ENCODE measurements at regions not wholly inside any gene's neighbourhood (a gene's known extent, or its start where the extent isn't known, plus 50 kb on each side); places are given as distances from the start of the nearest gene placed in this dataset.

DNA sequence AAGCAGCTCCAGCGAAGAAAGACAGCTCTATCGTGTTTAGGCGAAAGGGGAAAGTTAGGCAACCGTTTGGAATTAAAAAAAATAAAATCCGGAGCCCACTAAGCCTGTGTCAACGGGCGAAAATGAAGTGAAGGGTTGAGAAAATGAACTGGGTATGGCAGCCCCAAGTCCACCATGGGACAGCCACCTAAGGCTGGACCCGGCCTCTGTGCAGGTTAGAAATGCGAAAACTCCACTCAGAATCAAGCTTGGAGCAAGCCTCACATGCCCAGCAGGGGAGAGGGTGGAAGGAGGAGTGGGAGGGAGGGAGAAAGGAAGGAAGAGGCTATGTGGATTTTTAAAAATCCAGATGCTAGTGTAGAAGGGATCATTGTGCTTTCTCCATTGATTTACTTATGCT, 101.2 kb downstream of the IRS2 start:
- Histone ChIP-seq H3K4me3 (ENCODE audit: low read length in 2 of 2) (peak overlapping the region; percentile 45 to 59), H3K27me3 (ENCODE audit: control insufficient read depth in 2 of 2, insufficient read depth in 2 of 2, low read length in 2 of 2) (peaks cover 0 to 2% of the 10 kb centered on the region in 2 donors), H3K27ac (ENCODE audit: low read depth in 2 of 2, low read length in 2 of 2) (peak overlapping the region; percentile 88 to 91), H3K36me3 (ENCODE audit: control insufficient read depth in 2 of 2, insufficient read depth in 2 of 2, low read length in 2 of 2) (no peaks in the 10 kb centered on the region), H3K9ac (ENCODE audit: low read depth in 1 of 2, low read length in 2 of 2) (peak overlapping the region; percentile 53 to 54), H3K4me1 (ENCODE audit: control insufficient read depth in 2 of 2, insufficient read depth in 2 of 2, low read length in 2 of 2) (peaks cover 30 to 45% of the 10 kb centered on the region in 2 donors), H3K9me3 (ENCODE audit: control insufficient read depth in 2 of 2, low read length in 2 of 2) (no peaks in the 10 kb centered on the region)

DNA sequence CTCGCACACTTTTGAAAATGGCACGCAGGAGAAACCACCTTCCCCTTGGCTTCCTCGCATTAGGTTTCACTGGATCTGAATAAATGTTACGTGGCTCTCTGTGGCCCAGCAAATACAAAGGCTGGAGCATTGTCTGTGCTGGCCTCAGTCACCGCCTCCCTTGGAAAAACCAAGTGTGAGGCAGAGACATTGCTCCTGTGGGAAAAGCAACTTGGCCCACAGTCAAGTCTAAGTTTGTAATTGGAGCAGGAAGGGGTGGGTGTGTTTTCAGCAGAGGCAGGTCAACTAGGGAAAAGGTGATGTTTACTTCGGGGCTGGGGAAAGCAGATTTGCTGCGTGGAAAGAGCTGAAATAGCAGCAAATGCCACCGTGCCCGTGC, 101.6 kb downstream of the IRS2 start:
- peaks cover 30 to 45% of the 10 kb centered on the region in 2 donors for H3K4me1 ChIP-seq (ENCODE audit: control insufficient read depth in 2 of 2, insufficient read depth in 2 of 2, low read length in 2 of 2)
- no peaks in the 10 kb centered on the region for H3K9me3 ChIP-seq (ENCODE audit: control insufficient read depth in 2 of 2, low read length in 2 of 2)
- peak overlapping the region; percentile 45 to 59 for H3K4me3 ChIP-seq (ENCODE audit: low read length in 2 of 2)
- peak overlapping the region; percentile 53 to 54 for H3K9ac ChIP-seq (ENCODE audit: low read depth in 1 of 2, low read length in 2 of 2)
- H3K27ac ChIP-seq (ENCODE audit: low read depth in 2 of 2, low read length in 2 of 2): peak overlapping the region; percentile 88 to 91
- H3K27me3 ChIP-seq (ENCODE audit: control insufficient read depth in 2 of 2, insufficient read depth in 2 of 2, low read length in 2 of 2): peaks cover 0 to 2% of the 10 kb centered on the region in 2 donors
- no peaks in the 10 kb centered on the region for H3K36me3 ChIP-seq (ENCODE audit: control insufficient read depth in 2 of 2, insufficient read depth in 2 of 2, low read length in 2 of 2)

DNA sequence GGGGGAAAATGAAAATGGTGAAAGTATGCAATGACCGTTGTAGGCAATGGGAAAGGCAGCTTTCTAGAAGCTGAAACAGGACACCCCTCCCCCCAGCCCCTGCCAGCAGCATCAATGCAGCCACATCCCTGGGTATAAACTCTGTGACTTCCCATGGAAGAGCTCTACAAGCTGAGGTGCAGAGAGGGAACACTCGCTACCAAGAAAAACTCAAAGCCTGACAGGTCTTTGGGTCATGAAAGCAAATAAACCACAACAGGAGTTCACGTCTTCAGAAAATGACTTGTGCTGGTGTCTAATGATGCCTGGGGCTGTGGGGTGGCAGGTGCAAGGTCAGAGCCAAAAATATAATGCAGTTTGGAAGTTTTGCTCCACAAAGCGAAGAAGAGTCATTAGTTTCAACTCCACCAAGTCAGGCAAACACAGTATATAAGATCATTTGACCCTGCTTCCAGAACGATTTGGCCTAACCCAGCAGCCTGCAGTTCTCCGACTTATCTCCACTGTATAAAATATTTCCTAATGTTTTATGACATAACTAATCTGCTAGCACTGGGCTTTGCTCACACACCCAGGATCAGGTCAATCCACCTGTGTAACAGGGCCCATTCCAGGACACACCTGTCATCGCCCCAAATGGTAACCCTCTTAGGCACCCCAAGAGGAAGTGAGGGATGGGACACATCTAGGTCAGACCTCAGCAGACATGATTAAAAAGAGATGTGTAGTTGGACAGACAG, 102.1 kb downstream of the IRS2 start:
- Histone ChIP-seq H3K4me3 (ENCODE audit: low read length in 2 of 2) (peak overlapping the region; percentile 47 to 59), H3K27ac (ENCODE audit: low read depth in 2 of 2, low read length in 2 of 2) (peak overlapping the region; percentile 88 to 91), H3K9ac (ENCODE audit: low read depth in 1 of 2, low read length in 2 of 2) (peak overlapping the region in 1 of 2 donors; percentile 53), H3K9me3 (ENCODE audit: control insufficient read depth in 2 of 2, low read length in 2 of 2) (no peaks in the 10 kb centered on the region), H3K27me3 (ENCODE audit: control insufficient read depth in 2 of 2, insufficient read depth in 2 of 2, low read length in 2 of 2) (peaks cover 0 to 2% of the 10 kb centered on the region in 2 donors), H3K4me1 (ENCODE audit: control insufficient read depth in 2 of 2, insufficient read depth in 2 of 2, low read length in 2 of 2) (peaks cover 30 to 45% of the 10 kb centered on the region in 2 donors), H3K36me3 (ENCODE audit: control insufficient read depth in 2 of 2, insufficient read depth in 2 of 2, low read length in 2 of 2) (no peaks in the 10 kb centered on the region)

DNA sequence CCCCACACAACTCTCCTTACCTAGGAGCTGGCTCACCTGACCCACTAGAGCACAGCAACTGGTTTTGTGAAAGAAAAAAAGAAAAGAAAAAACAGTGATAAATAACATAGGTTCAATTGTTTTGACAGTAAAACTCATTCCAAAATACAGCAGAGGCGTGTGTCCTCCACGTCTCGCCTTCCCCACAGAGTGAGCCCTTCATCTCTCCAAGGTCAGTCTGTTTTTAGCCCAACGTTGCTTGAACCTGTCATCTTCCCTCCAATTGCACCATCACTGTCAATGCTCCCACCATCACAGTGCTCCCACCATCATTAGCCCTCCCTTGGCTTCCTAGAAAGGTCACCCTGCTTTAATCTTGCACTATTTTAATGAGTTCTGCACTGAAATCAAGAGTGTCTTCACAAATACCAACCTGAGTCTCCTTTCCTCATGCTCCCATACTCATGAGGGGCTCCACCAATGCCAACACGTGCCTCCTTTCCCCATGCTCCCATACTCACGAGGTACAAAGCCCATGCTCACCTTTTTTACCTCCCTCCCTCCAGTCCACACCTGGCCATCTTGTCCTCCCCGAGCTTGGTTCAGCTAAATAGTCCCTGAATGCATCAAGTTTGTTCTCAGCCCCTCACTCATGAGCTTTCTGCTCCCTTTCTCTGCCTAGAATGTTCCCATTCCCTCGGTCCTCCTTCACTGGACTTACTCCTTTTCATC, 103.7 kb downstream of the IRS2 start:
- Histone ChIP-seq H3K4me1 (ENCODE audit: control insufficient read depth in 2 of 2, insufficient read depth in 2 of 2, low read length in 2 of 2) (peaks cover 23 to 36% of the 10 kb centered on the region in 2 donors), H3K4me3 (ENCODE audit: low read length in 2 of 2) (no peak overlapping the region), H3K9ac (ENCODE audit: low read depth in 1 of 2, low read length in 2 of 2) (no peak overlapping the region), H3K27ac (ENCODE audit: low read depth in 2 of 2, low read length in 2 of 2) (no peak overlapping the region), H3K9me3 (ENCODE audit: control insufficient read depth in 2 of 2, low read length in 2 of 2) (no peaks in the 10 kb centered on the region), H3K36me3 (ENCODE audit: control insufficient read depth in 2 of 2, insufficient read depth in 2 of 2, low read length in 2 of 2) (no peaks in the 10 kb centered on the region), H3K27me3 (ENCODE audit: control insufficient read depth in 2 of 2, insufficient read depth in 2 of 2, low read length in 2 of 2) (peaks cover 0 to 2% of the 10 kb centered on the region in 2 donors)

DNA sequence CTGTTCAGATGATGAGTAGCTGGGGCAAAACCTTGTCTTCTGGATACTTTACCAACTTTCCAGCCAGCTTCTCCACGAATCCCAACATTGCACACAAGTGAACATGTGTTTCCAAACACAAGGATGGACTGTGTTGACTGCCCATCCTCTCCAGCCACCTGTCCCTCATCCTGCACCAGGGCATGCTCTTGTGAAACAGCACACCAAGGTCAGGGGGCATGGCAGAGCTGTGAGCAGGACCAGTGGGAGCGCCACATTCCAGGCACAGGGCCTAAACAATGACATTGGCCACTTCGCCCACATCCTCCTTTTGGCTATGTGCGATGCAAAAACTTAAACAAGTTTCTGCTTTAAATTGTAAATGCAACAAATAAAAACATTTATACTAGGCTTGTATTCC, 105.5 kb downstream of the IRS2 start:
- Histone ChIP-seq H3K9ac (ENCODE audit: low read depth in 1 of 2, low read length in 2 of 2) (no peak overlapping the region), H3K4me3 (ENCODE audit: low read length in 2 of 2) (no peak overlapping the region), H3K27ac (ENCODE audit: low read depth in 2 of 2, low read length in 2 of 2) (no peak overlapping the region), H3K27me3 (ENCODE audit: control insufficient read depth in 2 of 2, insufficient read depth in 2 of 2, low read length in 2 of 2) (peaks cover 0 to 2% of the 10 kb centered on the region in 2 donors), H3K9me3 (ENCODE audit: control insufficient read depth in 2 of 2, low read length in 2 of 2) (no peaks in the 10 kb centered on the region), H3K4me1 (ENCODE audit: control insufficient read depth in 2 of 2, insufficient read depth in 2 of 2, low read length in 2 of 2) (peaks cover 13 to 25% of the 10 kb centered on the region in 2 donors), H3K36me3 (ENCODE audit: control insufficient read depth in 2 of 2, insufficient read depth in 2 of 2, low read length in 2 of 2) (no peaks in the 10 kb centered on the region)

DNA sequence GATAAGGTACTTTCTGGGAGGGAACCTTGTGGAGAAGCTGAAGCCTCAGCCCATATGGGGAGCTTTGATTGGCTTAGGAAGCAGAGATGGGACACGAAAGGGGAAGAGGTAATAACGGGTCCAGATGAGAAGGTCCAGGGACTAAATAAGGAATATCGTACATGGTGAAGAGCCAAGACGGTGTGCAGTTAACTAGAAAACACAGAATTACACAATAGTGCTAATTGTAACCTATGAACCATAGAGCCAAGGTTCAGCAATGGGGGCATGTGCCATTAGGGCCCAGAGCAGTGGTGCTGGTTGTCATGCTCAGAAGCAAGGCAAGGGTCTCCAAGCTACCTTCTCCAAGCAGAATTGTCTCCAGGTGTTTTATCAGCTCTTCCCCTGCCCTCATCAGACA, 106.1 kb downstream of the IRS2 start:
- Histone ChIP-seq H3K9me3 (ENCODE audit: control insufficient read depth in 2 of 2, low read length in 2 of 2) (no peaks in the 10 kb centered on the region), H3K4me3 (ENCODE audit: low read length in 2 of 2) (no peak overlapping the region), H3K36me3 (ENCODE audit: control insufficient read depth in 2 of 2, insufficient read depth in 2 of 2, low read length in 2 of 2) (no peaks in the 10 kb centered on the region), H3K9ac (ENCODE audit: low read depth in 1 of 2, low read length in 2 of 2) (no peak overlapping the region), H3K27ac (ENCODE audit: low read depth in 2 of 2, low read length in 2 of 2) (no peak overlapping the region), H3K4me1 (ENCODE audit: control insufficient read depth in 2 of 2, insufficient read depth in 2 of 2, low read length in 2 of 2) (peaks cover 9 to 18% of the 10 kb centered on the region in 2 donors), H3K27me3 (ENCODE audit: control insufficient read depth in 2 of 2, insufficient read depth in 2 of 2, low read length in 2 of 2) (peaks cover 0 to 2% of the 10 kb centered on the region in 2 donors)

DNA sequence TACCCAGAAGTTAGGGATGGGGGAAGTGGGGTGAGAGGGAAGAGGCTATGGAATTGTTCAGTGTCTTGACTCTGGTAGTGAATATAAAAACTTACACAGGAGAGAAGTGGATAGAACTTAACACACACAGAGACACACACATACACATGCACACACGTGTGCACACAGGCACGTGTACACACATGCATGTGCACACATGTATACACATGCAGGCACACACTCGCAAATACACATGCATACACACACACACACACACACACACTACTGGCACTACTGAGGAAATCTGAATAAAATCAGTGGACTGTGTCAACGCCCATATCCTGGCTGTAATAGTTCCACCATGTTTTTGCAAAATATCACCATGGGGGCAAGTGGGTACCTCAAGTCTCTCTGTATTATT, 107.9 kb downstream of the IRS2 start:
- Histone ChIP-seq H3K27me3 (ENCODE audit: control insufficient read depth in 2 of 2, insufficient read depth in 2 of 2, low read length in 2 of 2) (peaks cover 0 to 2% of the 10 kb centered on the region in 2 donors), H3K4me1 (ENCODE audit: control insufficient read depth in 2 of 2, insufficient read depth in 2 of 2, low read length in 2 of 2) (peaks cover 0 to 3% of the 10 kb centered on the region in 2 donors), H3K9ac (ENCODE audit: low read depth in 1 of 2, low read length in 2 of 2) (no peak overlapping the region), H3K4me3 (ENCODE audit: low read length in 2 of 2) (no peak overlapping the region), H3K36me3 (ENCODE audit: control insufficient read depth in 2 of 2, insufficient read depth in 2 of 2, low read length in 2 of 2) (no peaks in the 10 kb centered on the region), H3K27ac (ENCODE audit: low read depth in 2 of 2, low read length in 2 of 2) (no peak overlapping the region), H3K9me3 (ENCODE audit: control insufficient read depth in 2 of 2, low read length in 2 of 2) (no peaks in the 10 kb centered on the region)

DNA sequence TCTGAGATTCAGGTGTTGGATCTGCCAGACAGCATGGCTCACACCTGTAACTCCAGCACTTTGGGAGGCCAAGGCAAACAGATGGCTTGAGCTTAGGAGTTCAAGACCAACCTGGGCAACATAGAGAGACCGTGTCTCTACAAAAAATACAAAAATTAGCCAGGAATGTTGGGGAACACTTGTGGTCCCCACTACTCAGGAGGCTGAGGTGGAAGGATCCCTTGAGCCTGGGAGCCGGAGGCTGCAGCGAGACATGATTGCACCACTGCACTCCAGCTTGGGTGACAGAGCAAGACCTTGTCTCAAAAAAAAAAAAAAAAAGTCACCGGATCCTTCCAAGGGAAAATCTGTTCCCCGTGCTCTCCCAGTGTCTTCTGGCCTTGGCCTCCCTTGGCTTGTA, 109.2 kb downstream of the IRS2 start:
- Histone ChIP-seq H3K9me3 (ENCODE audit: control insufficient read depth in 2 of 2, low read length in 2 of 2) (no peaks in the 10 kb centered on the region), H3K4me3 (ENCODE audit: low read length in 2 of 2) (no peak overlapping the region), H3K27ac (ENCODE audit: low read depth in 2 of 2, low read length in 2 of 2) (no peak overlapping the region), H3K9ac (ENCODE audit: low read depth in 1 of 2, low read length in 2 of 2) (no peak overlapping the region), H3K36me3 (ENCODE audit: control insufficient read depth in 2 of 2, insufficient read depth in 2 of 2, low read length in 2 of 2) (no peaks in the 10 kb centered on the region), H3K27me3 (ENCODE audit: control insufficient read depth in 2 of 2, insufficient read depth in 2 of 2, low read length in 2 of 2) (peaks cover 0 to 2% of the 10 kb centered on the region in 2 donors), H3K4me1 (ENCODE audit: control insufficient read depth in 2 of 2, insufficient read depth in 2 of 2, low read length in 2 of 2) (no peaks in the 10 kb centered on the region)

DNA sequence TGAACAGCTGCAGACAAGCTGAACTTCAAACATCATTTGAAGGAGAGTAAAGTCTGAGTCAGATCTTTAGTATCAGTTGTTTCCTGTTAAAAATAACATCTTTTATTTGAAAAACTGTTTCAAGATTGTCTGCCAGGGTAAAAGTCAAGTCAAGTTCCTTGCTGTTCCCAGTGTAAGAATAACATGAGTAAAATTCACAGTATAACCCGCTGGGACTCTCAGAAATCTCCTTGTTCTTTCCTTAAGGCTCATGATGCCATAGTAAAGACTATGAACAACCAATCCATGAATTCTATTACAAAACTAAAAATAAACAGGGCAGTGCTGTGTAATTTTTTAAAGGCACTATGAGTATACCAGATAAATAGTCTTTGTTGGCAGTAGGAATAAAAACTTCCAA, 112.9 kb downstream of the IRS2 start:
- no peak overlapping the region for H3K9ac ChIP-seq (ENCODE audit: low read depth in 1 of 2, low read length in 2 of 2)
- no peaks in the 10 kb centered on the region for H3K27me3 ChIP-seq (ENCODE audit: control insufficient read depth in 2 of 2, insufficient read depth in 2 of 2, low read length in 2 of 2)
- H3K36me3 ChIP-seq (ENCODE audit: control insufficient read depth in 2 of 2, insufficient read depth in 2 of 2, low read length in 2 of 2): no peaks in the 10 kb centered on the region
- H3K4me1 ChIP-seq (ENCODE audit: control insufficient read depth in 2 of 2, insufficient read depth in 2 of 2, low read length in 2 of 2): no peaks in the 10 kb centered on the region
- H3K9me3 ChIP-seq (ENCODE audit: control insufficient read depth in 2 of 2, low read length in 2 of 2): no peaks in the 10 kb centered on the region
- no peak overlapping the region for H3K4me3 ChIP-seq (ENCODE audit: low read length in 2 of 2)
- H3K27ac ChIP-seq (ENCODE audit: low read depth in 2 of 2, low read length in 2 of 2): no peak overlapping the region

DNA sequence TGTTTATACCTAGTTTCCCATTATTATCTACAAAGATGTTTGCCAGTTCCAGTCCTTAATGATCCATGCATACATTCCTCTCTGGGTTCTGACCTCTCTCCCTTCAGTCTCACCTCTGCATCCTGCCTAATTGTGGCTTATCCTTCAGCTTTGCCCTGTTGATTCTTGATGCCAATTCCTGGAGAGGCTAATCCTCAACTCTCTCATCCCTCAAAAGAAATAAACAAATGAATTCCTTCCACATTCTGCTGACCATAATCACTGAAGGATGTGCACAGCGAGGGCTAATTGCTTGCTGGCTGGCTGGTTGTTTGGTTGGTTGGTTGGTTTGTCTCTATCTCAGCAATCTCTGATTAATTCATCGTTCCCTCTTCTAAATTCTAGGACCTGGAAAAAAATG, 113.8 kb downstream of the IRS2 start:
- no peak overlapping the region for H3K27ac ChIP-seq (ENCODE audit: low read depth in 2 of 2, low read length in 2 of 2)
- H3K9me3 ChIP-seq (ENCODE audit: control insufficient read depth in 2 of 2, low read length in 2 of 2): no peaks in the 10 kb centered on the region
- no peak overlapping the region for H3K9ac ChIP-seq (ENCODE audit: low read depth in 1 of 2, low read length in 2 of 2)
- H3K4me1 ChIP-seq (ENCODE audit: control insufficient read depth in 2 of 2, insufficient read depth in 2 of 2, low read length in 2 of 2): no peaks in the 10 kb centered on the region
- no peaks in the 10 kb centered on the region for H3K36me3 ChIP-seq (ENCODE audit: control insufficient read depth in 2 of 2, insufficient read depth in 2 of 2, low read length in 2 of 2)
- H3K27me3 ChIP-seq (ENCODE audit: control insufficient read depth in 2 of 2, insufficient read depth in 2 of 2, low read length in 2 of 2): no peaks in the 10 kb centered on the region
- H3K4me3 ChIP-seq (ENCODE audit: low read length in 2 of 2): no peak overlapping the region
